ENCODE measurements at regions not wholly inside any gene's neighbourhood (a gene's known extent, or its start where the extent isn't known, plus 50 kb on each side); places are given as distances from the start of the nearest gene placed in this dataset.

DNA sequence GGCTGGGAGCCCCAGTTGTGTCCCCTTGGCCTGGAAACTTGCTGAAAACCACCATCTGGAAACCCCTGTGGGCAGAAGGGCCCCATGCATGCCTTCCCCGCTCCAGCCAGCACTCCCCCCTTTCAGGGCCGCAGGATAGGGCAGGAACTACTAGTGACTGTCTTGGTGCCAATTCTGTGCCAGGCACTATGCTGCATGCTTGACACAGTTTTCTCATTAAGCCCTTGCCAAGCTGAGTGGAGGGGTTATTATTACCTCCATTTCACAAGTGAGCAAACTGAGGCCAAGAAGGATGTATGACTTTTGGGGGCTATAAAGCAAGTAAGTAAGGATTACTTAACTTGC lies 73.6 kb upstream of the PJA1 start:
- H4K8ac ChIP-seq (replicated peaks; ENCODE audit: insufficient read length, low read depth, low read length) = no peak overlapping the region
- H3K79me2 ChIP-seq (ENCODE audit: insufficient read depth, low read length) = no peaks in the 10 kb centered on the region
- H4K5ac ChIP-seq (ENCODE audit: insufficient read length, low read depth, low read length) = no peak overlapping the region
- TF ChIP-seq, protein P1, sequence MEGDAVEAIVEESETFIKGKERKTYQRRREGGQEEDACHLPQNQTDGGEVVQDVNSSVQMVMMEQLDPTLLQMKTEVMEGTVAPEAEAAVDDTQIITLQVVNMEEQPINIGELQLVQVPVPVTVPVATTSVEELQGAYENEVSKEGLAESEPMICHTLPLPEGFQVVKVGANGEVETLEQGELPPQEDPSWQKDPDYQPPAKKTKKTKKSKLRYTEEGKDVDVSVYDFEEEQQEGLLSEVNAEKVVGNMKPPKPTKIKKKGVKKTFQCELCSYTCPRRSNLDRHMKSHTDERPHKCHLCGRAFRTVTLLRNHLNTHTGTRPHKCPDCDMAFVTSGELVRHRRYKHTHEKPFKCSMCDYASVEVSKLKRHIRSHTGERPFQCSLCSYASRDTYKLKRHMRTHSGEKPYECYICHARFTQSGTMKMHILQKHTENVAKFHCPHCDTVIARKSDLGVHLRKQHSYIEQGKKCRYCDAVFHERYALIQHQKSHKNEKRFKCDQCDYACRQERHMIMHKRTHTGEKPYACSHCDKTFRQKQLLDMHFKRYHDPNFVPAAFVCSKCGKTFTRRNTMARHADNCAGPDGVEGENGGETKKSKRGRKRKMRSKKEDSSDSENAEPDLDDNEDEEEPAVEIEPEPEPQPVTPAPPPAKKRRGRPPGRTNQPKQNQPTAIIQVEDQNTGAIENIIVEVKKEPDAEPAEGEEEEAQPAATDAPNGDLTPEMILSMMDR (conservative IDR thresholded peaks at IDR 0.05) = no peak
- no peaks in the 10 kb centered on the region; the same call in 1 of the 2 replicates for H3K27me3 ChIP-seq (ENCODE audit: insufficient read depth, low read length)
- no peak overlapping the region for H3K4ac ChIP-seq (ENCODE audit: low read depth, low read length)
- no peaks in the 10 kb centered on the region for H3K23me2 ChIP-seq (ENCODE audit: insufficient read length, low read depth, low read length, poor library complexity, severe bottlenecking)
- H3K9me3 Mint-ChIP-seq = peaks cover 55 to 57% of the 10 kb centered on the region in 2 experiments
- H4K91ac ChIP-seq (ENCODE audit: insufficient read length, low read depth, low read length) = no peak overlapping the region
- H3K9me3 ChIP-seq (ENCODE audit: control insufficient read depth, low read depth, low read length) = no peaks in the 10 kb centered on the region
- no peak overlapping the region for H2BK20ac ChIP-seq (ENCODE audit: low read depth, low read length, poor library complexity, severe bottlenecking)
- H2AFZ ChIP-seq (ENCODE audit: low read length) = no peak overlapping the region
- no peak overlapping the region for H3K27ac Mint-ChIP-seq
- no peaks in the 10 kb centered on the region for H3K4me1 ChIP-seq (ENCODE audit: insufficient read depth, low read length)
- H3T11ph ChIP-seq (ENCODE audit: low read length) = no peak overlapping the region
- peaks cover 93% of the 10 kb centered on the region for H3K27me3 Mint-ChIP-seq (ENCODE audit: low read depth)
- no peak overlapping the region for H3K18ac ChIP-seq (ENCODE audit: insufficient read length, low read depth, low read length)
- no peak overlapping the region for H3K14ac ChIP-seq (ENCODE audit: insufficient read depth, low read length)
- H3K4me1 Mint-ChIP-seq = no peaks in the 10 kb centered on the region
- peaks cover 0 to 3% (median 0%) of the 10 kb centered on the region in 3 experiments; a peak in 4 of 7 replicates for H3K36me3 Mint-ChIP-seq (ENCODE audit: insufficient read depth in 1 of 3, low read depth in 3 of 3)
- no CpG with 5 or more reads among the region's 2 CpGs for WGBS (ENCODE audit: extremely low coverage, insufficient read length, low lambda C conversion rate)
- no peak overlapping the region for H2BK12ac ChIP-seq (ENCODE audit: insufficient read length, low read depth, low read length)
- H2AK5ac ChIP-seq (ENCODE audit: insufficient read length, low read length) = no peak overlapping the region
- H3K56ac ChIP-seq (ENCODE audit: insufficient read length, low read depth, low read length) = no peak overlapping the region
- no peak overlapping the region for H2BK5ac ChIP-seq (ENCODE audit: insufficient read length, low read length)
- H3K27ac ChIP-seq (ENCODE audit: insufficient read length, low read depth, low read length) = no peak overlapping the region
- no peak overlapping the region for H3K9ac ChIP-seq (ENCODE audit: extremely low read depth, insufficient read length, low read length)
- DNase-seq = no peak
- H2BK15ac ChIP-seq (ENCODE audit: low read depth, low read length) = no peak overlapping the region
- no peaks in the 10 kb centered on the region for H3K79me1 ChIP-seq (ENCODE audit: insufficient read depth, low read depth, low read length, poor library complexity, severe bottlenecking)
- no peak overlapping the region for H3K4me3 Mint-ChIP-seq
- H4K20me1 ChIP-seq (ENCODE audit: control insufficient read depth, insufficient read depth, insufficient read length) = no peaks in the 10 kb centered on the region
- no peak overlapping the region for H3K23ac ChIP-seq (ENCODE audit: insufficient read length, low read depth, low read length)
- H3K4me2 ChIP-seq (ENCODE audit: insufficient read depth, insufficient read length, low read length) = no peak overlapping the region
- H2BK120ac ChIP-seq (ENCODE audit: low read depth, low read length, poor library complexity, severe bottlenecking) = no peak overlapping the region
